ENCODE measurements at regions not wholly inside any gene's neighbourhood (a gene's known extent, or its start where the extent isn't known, plus 50 kb on each side); places are given as distances from the start of the nearest gene placed in this dataset.

DNA sequence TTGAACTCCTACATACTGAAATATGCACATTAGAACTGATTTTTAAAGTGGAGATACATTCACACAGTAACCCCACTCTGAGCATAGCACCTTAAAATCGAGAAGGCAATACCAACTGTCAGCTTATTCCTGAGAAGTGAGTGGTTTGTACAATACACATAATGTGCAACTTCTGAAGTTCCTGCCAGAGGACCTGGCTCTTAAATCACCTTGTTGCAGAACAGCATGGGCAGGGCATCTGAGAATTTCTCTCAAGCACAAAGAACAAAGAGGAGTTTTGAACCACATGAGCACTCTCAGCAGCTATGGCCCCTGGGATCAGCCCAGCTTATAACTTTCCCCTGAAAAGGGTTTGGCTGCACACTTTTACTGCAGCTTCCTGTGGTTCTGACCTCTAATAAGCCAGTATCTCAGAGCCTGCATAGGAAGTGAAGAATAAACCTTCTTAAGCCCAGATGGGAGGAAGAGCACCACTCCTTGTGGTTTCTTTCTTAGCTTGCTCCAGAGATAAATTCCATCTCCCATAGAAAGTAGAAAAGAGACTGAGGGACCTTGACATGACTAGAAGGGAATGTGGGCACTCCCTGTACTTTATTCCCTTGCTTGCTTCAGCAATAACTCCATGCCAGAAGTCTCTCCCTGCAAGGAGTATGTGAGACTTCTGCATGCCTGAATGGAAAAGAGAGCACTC lies 862.3 kb downstream of the SUCLG1 start:
- no peak for DNase-seq

- no peak for DNase-seq
These were observed 863.2 kb downstream of the SUCLG1 start for GRCh38 chr2:83595926-83596325.

DNA sequence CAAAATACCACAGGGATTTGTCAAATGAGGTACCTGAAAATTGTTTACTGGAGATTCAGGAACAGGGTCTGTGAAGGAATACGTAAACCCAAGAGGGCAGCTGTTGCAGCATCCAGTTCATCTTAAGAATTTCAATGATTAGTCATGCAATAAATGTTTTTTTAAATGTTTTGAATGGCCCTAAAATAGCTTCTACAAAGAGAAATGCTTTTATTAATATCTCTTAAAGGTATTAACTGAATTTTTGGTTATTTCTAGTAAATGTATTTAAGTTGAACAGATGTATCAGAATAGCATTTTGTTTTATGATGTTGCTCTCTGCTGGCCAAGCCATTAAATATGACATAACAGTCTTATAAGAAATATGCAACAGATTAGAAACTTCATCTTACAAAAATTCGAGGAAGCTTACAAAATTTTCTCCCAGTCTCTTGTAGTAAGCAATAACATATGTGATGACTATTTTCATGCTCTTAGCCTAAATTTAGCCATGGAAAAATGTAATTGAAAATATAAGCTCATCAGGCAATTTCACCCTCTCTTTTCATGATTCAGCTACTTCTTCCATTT lies 863.9 kb downstream of the SUCLG1 start:
- no peak for DNase-seq

- DNase-seq, result no peak
These were observed 864.6 kb downstream of the SUCLG1 start for GRCh38 chr2:83594241-83595120.

DNA sequence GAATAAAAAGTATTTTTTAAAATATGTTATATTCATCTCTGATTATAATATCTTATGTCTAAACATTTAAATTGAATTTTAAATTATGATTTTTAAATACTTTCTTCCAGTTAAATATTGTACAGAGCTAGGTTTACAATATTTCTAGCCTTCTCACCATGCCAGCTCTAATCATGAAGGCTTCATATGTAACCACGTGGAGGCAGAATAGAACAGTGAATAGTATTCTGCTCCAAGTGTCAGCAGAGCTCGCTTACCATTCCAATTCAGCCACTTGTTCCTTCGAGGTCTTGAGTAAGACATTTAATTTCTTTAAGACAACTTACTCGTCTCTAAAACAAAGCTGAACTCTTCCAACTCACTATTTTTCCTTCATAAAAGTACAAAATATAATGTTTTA lies 871.8 kb downstream of the SUCLG1 start:
- DNase-seq, result no peak

GRCh38 chr2:83585250-83585649 lies 873.8 kb downstream of the SUCLG1 start:
- no peak for DNase-seq

DNA sequence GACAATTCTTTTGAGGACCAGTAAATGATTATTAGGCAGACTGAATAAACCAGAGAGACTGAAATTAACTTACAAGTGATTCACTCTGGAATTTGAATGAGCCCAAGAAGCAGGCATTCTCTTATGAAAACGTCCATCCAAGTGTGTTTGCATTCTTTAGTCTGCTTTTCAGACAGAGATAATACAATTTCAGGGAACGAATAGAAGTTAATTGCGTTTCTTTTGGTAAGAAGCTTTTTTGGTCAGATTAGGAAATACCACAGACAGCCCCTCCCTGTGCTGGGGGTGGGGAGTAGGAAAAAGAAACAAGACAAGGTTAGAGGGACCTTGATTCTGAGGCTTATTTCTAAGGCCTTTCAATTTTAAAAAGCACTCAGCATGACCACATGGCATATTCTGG lies 874.4 kb downstream of the SUCLG1 start:
- DNase-seq, result no peak

DNA sequence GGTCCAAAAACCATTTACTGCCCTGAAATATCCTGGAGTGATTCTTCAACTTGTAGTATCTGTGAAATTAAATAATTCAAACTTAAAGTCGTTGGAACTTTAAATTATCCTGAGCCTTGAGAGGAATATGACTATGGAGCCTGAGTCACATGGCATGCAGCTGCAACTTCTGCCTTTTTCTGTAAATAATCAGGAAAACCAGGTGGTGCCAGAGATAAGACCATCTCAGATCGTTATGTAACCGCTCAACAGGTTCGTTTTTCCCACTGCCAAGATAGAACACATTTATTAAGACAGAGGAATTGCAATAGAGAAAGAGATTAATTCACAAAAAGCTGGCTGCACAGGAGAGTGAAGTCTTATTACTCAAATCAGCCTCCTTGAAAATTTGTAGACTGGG lies 876.5 kb downstream of the SUCLG1 start:
- no peak for DNase-seq

DNA sequence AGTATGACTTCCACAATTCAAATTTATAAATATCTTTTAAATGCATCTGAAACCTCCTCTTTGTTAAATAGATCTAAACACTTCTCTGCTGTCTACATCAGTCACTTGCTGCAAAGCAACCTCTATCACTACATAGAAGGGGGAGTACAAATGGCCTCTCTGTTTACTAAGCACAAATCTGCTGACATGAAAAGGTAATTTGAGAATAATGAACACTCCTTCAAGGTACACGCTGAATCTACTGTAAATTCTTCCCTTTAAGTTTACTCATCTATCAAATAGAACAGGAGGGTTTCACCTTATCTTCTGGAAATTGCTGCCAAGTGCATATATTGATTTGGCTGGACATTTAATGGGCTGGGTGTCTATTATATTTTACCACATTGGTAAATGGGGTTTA lies 879.6 kb downstream of the SUCLG1 start:
- no peak for DNase-seq

GRCh38 chr2:83578405-83578804 lies 880.7 kb downstream of the SUCLG1 start:
- no peak for DNase-seq

- DNase-seq, result no peak
These were observed 884.5 kb downstream of the SUCLG1 start for GRCh38 chr2:83574614-83575013.

GRCh38 chr2:83573060-83573459 lies 886.0 kb downstream of the SUCLG1 start:
- no peak for DNase-seq

DNA sequence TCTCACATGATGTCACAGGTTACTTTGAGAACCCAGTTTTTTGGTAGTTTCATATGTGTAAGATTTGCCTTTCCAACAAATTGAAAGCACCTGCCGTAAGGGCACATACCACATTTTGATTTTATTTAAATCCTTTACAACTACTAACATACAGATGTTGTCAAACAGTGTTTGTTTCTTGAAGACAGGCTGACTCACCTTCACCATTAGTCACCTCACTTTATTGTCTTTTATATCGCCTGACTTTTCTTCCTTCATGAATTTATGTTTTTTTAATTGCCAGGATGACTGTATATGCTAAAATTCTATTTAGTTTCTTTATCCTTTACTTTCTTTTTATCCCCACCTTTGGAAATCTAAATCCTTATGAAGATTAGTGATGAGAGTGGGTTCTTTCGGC lies 886.7 kb downstream of the SUCLG1 start:
- no peak for DNase-seq

DNA sequence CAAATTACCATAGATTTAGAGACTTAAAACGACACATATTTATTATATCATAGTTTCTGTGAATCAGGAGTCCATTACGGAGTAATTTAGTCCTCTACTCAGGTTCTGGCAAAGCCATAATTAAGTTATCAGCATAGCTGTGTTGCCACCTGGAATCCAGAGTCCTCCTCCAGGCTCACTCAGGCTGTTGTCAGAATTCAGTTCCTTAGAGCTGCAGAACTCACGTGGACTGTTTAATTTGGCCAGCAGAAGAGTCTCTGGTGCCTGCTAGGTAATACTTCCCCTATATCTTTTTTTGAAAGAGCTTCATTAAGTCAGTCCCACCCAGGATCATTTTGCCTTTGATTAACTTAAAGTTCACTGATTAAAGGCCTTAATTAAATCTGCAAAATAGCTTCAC lies 891.5 kb downstream of the SUCLG1 start:
- no peak for DNase-seq

GRCh38 chr2:83565626-83566025 lies 893.5 kb downstream of the SUCLG1 start:
- DNase-seq, result no peak

DNA sequence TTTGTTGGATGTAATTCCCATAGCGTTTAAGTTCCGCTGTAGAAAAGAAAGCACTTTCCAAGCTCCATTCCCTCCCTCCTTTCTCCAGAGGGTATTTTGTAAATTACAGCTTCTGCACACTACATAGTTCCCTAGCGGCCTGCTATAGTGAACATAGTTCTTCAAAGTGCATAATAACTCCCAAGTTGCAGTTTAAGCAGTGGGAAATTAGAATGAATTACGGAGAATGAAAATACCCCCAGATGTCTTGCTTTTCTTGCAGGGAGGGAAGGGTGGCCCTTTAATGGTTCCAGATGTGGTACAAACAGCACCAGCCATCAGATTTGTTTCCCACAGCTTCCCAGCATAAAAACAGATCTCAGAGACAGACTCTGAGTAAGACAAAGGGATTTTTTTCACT lies 893.9 kb downstream of the SUCLG1 start:
- no peak for DNase-seq

DNA sequence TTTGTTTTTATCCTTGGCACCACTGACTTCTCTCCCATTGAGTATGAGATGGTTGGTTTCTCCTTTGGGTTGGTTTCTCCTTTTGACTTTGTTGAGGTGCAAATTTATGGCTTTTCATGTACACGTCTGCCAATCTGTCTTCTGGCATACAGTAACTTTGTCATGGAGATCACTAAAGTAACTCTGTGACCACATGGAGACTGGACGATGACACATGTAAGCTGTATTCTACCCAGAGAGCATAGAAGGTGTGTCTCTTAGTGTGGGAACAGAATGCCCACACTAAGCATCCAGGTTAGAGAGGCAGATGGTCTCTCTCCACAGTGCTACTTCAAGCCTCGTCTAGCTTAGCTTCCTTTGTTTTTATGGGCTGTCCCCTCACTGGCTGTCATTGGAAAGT lies 897.5 kb downstream of the SUCLG1 start:
- DNase-seq, result no peak

- no peak for DNase-seq
These were observed 922.5 kb downstream of the SUCLG1 start for GRCh38 chr2:83536556-83536955.

GRCh38 chr2:83534416-83534815 lies 924.7 kb downstream of the SUCLG1 start:
- DNase-seq, result no peak

DNA sequence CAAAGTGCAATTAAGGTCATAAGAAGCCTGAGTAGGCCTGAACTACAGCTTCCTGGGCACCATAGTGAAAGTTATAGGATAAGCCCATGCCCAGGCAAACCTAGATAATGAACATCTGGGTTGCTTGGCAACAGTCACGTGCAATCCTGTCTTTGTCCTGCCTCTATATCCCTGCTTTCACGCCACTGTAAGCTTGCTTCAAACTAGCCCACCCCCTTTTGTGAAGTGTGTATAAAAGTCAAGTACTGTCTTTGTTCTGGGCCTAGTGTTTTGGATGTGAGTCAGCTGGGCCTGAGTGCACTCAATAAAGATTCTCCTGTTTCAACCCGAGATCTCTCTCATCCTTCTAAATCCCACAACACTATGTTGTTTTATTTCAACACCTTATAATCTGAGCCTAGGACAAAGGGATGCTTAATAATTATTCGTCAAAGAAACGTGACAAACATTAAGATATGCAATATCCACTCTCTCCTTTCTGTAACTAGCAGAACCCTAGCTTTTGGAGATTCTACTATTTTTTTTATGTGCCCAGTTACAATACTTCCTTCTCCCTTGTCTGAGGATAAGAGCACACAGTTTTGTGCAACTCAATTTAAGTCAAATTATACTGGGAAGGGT lies 927.8 kb downstream of the SUCLG1 start:
- DNase-seq, result no peak

GRCh38 chr2:83528767-83529166 lies 930.3 kb downstream of the SUCLG1 start:
- DNase-seq, result no peak

- DNase-seq, result no peak
These were observed 936.1 kb downstream of the SUCLG1 start for GRCh38 chr2:83522891-83523493.

DNA sequence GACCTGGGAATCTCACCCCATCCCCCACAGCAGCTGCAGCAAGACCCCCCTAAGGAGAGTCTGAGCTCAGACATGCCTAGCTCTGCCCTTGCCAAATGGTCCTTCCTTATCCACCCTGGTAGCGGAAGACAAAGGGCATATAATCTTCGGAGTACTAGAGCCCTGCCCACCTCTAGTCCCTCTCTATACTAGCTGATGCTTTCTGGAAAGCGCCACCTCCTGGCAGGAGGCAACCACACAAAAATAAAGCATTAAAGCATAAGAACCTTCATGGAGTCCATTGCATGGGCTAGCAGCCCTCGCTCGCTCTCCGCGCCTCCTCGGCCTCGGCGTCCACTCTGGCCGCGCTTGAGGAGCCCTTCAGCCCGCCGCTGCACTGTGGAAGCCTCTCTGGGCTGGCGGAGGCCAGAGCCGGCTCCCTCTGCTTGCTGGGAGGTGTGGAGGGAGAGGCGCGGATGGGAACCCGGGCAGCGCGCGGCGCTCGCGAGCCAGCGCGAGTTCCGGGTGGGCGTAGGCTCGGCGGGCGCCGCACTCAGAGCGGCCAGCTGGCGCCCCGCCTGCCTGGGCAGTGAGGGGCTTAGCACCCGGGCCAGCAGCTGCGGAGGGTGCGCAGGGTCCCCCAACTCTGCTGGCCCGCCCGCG lies 941.2 kb downstream of the SUCLG1 start:
- DNase-seq, result no peak
